Stimulated activated CD8-positive, alpha-beta memory T cell treated with anti-CD3 and anti-CD28 coated beads, Interleukin-4, amount 100 ng/mL, for 48 hours (primary cell): ENCODE measurements at regions not wholly inside any gene's neighbourhood (a gene's known extent, or its start where the extent isn't known, plus 50 kb on each side); places are given as distances from the start of the nearest gene placed in this dataset.

Experiments used
- DNase-seq: peaks from one replicate; pipeline ENCODE4 v3.0.0-alpha.2; 2020

DNA sequence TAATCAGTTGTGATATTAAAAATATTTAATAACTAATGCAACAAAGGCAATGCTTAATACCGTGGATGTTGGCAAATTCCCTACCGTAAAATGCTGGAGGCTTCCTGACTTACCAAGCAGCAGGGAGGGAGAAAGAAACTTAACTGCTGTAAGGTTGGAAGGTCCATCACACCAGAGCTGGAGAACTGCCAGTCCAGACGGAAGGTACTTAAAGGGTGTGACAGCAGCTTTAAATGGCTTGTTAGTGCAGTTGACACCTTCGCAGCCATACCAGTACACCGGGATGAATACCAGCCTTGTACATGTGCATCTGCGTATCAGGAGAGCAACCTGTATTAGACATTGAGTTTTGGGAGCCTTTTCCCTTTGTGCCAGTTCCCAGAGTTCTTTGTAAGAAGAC is 269.5 kb upstream of the NCAM2 start:
- DNase-seq = no peak

DNA sequence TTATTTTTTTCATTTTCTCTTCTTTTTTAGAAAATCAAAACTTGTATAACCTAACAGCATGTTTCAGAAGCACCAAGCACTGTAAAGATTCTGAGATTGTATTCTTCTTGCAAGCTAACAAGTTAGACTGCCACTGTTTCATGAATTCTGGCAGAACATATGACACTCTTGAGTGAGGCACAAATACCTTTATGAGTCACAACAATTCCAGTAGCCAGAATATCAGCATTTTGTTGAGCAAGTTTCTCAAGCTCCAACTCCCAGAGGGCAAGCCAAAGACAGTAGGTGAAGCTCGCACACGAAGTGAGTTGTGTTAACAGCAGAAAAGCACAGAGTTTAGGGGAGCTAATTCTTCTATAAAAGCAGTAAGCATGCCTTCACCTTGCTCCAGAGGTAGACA is 268.8 kb upstream of the NCAM2 start:
- no peak for DNase-seq

DNA sequence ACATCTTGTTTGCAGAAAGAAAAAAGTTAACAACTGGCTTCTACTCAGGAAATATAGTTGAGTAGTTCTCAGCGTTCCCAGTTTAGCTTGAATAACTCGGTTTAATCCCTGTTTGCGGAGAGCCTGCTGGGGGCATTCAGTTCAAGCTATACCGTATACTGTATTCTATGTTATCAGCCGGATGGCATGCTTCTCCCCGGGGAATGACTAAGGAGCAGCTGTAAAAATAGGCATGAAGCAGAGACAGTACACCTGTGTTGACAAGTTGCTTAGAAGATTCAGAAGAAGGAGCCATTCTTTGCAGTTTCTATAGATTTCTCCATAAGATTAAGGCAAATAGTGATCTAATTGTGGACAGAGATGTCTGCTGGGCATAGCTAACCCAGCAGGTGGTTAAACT is 267.8 kb upstream of the NCAM2 start:
- no peak for DNase-seq

DNA sequence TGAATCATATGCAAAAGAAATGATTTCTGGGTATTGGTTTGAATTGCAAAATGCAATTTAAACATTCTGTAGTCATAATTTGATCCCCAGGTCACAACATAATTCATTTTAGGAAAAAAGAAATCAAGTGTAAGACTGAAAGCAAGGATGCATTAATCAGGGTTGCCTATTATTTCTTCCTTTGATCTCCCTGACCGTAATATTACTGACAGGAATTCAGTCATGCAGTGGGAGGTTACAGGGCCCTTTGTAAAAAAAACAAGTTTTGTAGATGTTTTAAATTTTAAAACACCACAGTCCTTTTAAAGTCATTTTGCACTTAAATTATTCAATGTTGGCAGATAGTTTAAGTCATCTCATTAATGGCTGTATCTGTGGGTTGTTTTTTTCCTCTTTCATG is 263.0 kb upstream of the NCAM2 start:
- no peak for DNase-seq

DNA sequence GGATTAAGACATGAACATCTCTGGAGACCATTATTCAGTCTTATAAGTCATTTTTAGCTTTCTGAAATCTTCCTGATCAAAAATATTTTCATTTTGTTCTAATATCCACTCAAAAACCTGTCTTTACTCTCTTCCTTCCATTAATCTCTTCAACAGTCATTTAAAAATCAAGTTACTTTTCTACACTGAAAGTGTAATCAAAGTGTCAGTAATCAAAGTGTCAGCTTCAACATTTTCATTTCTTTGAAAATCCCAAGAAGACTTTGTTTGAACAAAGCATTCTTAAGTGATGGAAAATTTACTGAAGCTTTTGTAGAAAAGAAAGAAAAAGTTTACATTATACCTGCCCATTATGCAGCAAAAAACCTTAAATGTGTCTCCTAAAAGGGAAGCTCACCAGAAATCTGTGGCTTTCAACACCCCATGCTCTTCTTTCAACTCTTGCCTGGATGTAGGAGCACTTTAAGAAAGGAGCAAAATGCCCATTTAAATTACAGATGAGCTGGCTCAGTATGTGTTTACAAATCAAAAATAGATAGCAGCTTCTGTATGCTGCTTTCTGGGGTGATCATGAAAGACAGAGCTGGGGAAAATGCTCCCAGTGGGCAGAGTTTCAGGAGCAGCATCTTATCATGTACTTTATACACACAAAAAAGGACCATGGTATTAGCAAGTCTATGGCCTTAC is 260.8 kb upstream of the NCAM2 start:
- no peak for DNase-seq

DNA sequence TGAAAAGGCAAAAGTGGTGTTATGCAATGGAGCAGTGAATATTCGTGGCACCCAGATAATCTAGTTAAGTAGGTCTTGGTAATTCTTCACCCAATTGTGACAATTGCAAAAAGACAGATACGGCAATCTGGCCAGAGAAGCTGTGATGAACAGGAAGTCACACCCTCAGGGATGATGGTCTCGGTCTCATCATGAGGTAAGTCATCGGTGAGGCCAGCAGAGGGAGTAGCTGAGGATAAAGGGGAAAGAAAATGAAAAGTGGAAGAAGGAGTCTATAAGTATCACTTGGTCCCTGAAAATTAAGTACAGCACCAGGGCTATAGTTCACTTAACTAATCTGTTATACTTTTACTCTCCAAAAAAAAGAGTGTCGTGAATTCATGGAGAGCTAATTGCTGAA is 258.8 kb upstream of the NCAM2 start:
- DNase-seq = no peak

DNA sequence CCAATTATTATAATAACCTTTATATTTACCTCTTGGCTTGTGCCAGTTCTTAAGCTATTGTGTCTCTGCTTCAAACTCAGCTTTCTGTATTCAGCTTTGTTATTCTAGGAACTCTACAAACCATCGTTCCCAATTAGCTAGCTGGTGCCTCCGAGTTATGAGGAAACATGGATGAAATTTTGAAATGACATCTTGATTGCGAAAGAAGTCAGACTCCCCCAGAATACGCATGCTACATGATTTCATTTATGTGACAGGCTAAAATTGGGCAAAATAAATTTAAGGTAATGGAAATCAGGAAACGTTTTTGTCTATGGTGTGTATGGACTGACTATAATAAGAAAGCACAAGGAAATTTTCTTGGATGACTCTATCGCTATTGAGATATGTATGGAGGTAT is 256.8 kb upstream of the NCAM2 start:
- DNase-seq = no peak

DNA sequence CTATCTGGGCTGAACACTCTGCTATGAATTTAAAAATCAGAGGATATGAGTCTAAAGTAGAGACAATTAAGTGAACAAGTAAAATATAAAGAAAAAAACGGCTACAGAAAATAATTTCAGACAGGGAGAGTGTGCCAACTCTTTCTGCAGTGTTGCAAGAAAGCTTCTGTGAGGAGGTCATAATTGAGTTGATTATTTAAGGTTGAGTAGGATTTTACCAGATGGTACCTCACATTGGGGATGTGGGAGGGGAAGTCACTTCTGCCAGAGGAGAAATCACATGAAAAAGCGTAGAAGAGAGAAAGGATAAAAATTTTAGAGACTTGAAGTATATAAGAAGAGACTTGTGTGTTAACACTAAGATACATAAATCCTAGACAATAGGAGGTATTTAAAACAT is 238.0 kb upstream of the NCAM2 start:
- DNase-seq = no peak

DNA sequence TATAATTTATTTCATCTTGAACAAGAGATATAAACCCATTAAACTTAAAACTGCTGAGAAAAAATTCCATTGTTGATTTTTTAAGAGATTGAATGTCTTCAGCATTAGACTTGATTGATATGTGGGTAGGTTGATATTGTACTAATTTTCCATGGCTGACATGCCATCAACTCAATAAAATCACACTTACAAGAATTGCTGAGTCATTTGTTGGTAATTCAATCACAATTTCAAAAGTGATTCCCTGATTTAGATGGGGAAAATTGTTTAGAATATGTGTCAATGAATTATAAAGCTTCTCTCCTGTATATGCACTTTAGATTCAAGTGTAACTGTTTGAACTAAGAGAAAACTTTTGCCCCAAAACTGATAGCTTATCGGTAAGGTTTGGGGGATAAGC is 223.5 kb upstream of the NCAM2 start:
- DNase-seq = no peak

DNA sequence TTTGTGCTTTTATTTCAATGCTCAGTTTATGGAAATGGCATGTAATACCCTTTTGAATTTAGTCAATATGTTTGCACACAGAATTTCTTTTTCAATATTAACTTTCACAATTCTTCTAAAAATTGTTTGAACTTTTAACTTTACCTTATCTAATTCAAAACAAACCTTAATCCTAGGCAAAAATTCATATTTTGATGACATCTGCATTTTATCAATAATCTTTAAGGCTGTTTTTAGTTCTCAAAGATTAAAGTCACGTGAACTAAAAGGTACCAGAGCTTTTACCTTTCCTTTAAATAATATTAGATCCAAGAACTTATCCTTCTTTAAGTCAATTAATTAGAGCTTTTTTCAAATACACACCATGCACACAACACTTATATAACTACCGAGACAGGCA is 218.9 kb upstream of the NCAM2 start:
- DNase-seq = no peak

DNA sequence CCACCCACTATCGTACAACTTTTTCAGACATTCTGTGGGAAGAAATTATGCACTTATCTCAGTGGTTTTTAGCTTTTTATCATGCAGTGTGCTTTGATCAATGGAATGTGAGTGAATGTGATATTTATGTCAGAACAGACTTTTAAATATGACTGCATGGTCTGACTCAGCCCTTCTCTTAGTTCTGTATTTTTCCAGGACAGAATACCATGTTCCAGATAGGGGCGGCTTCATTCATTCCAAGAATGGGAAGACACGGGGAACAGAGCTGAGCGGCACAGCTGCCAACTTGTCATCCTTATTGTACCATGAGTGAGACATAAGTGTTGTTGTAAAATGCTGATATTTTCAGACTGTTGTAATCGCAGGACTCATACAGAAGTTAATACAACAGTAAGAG is 214.6 kb upstream of the NCAM2 start:
- DNase-seq = no peak

DNA sequence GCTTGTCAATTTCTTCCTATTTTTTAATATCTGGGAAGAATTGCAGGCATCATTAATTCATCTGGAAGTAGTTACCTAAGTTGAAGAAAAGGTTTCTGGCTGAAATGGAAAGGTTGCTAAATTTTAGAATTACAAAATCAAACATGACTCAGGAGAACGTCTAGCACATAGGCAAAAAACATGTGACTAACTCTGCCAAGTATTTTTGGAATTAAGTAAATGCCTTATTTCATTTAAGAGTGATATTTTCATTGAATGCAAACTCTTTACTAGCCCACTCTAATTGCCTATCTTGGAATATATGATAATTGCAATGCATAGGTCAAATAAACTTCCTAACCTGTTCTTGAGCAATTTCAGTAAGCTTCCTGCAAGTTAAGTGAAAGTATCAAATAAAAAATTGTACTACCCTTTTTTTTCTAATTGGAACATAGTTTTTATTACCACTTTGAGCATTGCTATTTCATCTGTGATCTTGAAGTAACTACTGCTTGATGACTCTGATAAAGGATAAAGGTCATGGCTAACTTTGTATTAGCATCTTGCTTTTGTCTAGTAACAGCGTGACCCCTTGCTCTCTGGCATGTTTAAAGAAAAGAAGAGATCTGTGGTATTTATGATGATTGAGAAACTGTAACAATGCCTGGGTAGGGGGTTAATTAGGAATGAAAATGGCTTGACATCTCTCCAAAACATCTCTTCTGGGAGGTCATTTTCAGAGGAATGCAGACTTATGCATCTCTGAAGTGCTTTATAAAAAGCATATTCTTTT is 208.3 kb upstream of the NCAM2 start:
- no peak for DNase-seq

DNA sequence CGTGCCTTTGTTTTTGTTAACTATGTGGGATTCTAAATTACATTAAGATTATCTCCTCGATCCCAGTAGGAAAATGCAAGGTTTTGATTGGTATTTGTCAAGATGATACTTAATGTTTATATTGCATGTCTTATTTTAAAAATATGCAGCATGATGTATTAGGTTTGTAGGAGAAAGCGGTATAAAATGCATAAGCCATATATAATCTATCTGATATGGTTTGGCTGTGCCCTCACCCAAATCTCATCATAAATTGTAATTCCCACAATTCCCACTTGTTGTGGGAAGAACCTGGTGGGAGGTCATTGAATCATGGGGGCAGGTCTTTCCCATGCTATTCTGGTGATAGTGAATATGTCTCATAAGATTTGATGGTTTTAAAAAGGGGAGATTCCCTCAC is 198.1 kb upstream of the NCAM2 start:
- DNase-seq = no peak

DNA sequence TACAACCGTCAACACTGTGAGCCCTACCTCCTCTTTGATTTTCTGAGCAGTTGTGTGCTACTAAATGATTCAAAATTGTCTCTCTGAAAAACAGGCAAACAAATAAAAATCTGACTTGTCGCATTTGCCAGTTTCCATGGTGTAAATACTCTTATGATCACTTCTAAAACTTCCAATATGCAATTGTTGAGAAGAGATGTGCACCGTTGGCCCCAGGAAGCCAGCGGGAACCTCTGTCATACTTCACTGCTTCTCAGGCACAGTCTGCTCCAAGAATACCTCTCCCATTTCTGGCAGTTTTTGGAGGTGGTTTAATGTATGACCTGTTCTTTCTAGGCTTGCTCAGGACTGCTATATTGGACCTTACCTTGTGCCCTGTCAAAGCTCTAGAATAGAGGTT is 196.0 kb upstream of the NCAM2 start:
- DNase-seq = no peak

DNA sequence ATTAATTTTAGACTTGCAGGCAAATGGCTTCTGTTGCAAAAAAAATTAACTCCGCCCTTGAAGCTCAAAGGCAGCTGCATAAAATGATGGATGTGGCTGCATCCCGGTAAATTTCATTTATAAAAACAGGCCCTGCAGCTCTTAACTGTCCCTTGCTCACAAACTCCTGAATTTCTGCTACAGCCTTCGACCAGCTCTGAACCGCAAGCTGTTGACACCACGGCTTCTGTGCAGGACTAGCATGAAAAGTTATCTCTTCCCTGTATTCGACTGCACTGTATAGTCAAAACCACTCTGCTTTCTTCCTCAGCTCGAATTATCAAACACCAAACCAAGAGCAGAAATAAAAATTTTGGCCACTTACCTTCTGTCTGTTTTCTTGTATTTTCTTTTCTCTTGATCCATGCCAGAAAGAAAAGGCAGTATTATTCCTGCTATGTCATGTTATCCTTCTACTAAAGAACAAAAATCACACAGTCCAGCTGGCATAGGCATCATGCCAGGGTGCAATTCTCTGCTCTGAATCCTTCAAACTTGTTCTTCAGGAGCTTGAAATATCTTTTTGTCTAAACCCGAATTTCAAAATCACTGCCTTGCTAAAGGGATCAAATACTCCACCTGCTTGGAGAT is 195.5 kb upstream of the NCAM2 start:
- DNase-seq = no peak

DNA sequence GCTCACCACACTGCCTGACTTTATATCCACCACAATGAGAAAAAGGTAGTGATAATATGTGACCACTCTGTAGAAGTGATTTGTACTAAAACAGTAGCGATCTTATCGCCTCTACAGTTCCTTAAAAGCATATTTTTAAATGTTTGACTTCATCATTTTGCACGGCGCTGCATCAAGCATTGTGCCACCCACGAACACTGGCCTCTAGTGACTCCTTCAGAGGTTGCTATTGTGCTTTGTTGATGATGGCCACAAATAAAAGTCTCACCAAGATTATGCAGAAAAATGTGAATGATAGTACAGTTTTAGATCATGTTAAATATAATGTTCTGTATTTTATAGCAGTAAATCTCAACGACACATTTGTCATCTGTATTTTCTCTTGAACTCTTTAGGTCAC is 186.5 kb upstream of the NCAM2 start:
- DNase-seq = no peak

DNA sequence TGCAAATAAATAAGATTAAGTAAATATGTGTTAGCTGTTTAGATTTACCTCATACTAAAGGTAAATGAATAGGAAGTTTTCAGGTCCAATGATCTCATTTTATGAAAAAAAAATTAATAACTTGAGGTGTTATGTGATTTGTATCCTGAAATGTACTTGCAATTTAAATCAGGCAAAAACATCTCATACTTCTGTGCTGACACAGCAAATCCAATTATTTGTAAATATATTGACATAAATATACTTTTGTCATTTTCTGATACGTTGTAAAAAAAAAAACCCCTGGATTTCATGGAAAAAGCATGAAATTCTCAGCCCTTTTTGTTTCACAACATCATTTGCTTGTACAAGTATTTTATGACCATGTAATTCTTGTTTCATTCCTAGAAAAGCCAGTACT is 184.1 kb upstream of the NCAM2 start:
- no peak for DNase-seq

DNA sequence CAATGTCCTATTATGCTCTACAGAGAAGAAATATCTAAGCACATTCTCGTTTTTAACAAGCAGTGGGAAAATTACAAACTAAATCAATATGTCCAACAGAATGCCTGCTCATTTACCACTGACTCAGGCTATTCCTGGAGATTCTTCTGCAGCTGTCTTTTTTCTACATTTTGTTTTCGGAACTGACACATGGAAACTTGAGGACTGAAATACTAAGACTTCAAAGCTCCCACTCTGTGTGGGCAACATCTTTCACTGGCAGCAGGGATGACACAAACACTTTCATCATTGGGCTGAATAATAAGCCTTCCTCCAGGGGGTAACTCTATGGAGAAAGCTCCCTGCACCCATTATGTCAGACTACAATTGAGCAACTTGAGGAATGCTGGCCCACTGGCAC is 175.5 kb upstream of the NCAM2 start:
- no peak for DNase-seq

DNA sequence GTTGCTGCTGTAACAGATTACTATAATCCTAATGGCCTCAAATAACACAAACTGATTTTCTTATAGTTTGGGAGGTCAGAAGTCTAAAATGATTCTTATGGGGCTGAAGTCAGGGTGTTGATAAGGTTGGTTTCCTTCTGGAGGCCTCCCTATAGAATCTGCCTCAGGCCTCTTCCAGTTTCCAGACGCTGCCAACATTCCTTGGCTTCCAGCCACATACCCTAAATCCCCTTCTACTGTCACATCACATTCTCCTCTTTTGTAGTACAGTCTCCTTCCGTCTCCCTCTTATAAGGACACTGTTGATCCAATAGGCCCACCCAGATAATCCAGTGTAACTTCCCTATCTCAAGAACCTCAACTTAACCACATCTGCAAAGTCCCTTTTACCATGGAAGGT is 145.3 kb upstream of the NCAM2 start:
- DNase-seq = no peak

DNA sequence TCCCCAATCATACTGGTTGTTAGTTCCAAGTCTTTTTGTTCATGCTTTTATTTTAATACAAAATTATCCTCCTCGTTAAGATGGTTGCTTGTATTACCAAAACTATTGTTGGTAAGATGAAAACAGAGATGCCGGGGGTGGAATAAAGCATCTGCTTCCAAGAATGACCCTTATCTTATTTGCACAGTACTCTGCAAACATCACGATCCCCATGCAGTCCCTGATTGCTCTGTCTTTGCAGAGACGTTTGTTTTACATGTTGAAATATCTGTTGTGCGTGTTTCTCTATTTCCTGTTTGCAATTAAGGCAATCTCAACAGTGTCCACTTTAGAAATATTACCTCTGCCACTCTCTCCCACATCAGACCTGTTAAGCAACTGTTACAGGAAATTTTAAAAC is 141.3 kb upstream of the NCAM2 start:
- no peak for DNase-seq

DNA sequence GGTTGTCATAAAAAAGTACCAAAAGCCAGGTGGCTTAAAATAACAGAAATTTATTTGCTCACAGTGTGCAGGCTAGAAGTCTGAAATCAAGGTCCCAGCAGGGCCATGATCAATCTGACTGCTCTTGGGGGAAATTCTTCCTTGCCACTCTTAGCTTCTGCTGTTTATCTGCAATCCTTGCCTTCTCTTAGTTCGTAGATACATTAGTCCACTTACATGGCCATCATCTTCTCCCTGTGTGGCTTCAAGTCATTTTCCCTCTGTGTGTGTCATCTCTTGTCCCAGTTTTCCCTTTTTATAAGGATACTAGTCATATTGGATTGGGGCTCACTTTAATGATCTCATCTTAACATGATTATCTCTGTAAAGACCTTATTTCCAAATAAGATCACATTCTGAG is 124.0 kb upstream of the NCAM2 start:
- no peak for DNase-seq

DNA sequence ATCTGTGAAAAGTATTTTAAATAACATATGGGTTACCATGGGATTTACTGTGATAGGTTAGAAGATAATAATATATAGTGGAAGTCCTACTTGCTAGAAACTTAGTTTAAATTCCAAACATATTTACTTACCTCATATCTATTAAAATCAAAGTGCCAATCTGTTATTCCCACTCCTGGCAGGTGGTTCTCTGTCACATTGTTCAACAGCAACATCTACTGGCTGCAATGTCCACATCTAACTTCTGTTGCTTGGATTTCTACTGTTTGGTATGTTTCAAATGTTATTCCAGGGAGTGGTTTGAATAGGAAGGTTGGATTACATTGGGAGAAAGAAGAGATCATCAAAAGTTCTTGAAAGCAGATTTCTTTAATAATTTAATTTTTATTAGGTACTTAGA is 122.5 kb upstream of the NCAM2 start:
- DNase-seq = no peak

DNA sequence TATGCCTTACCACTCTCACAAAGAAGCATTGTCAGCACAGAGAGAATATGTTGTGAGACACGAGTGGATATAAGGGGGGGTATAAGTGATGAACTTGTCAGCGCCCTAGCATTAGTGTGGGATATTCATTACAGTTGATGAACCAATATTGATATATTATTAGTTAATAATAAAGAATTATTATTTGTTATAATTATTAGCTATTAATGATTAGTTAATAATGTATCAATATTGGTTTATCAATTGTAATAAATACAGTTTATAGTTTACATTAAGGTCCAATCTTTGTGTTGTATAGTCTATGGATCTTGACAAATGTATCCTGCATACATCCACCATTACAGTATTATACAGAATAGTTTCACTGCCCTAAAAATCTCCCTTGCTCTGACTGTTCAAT is 120.2 kb upstream of the NCAM2 start:
- DNase-seq = no peak
